Stomach (tissue), 8 donors: ENCODE measurements at regions not wholly inside any gene's neighbourhood (a gene's known extent, or its start where the extent isn't known, plus 50 kb on each side); places are given as distances from the start of the nearest gene placed in this dataset.

Experiments used
- DNase-seq, 2 donors: peaks; one replicate each; pipeline versions ENCODE4 v3.0.0 to v3.0.0-alpha.2; 2013 to 2019
- H3K27ac ChIP-seq, 5 donors: fragments of 200-600 bp in 4 of 5; sonication (generic) in 4 of 5; one replicate each; pipeline ENCODE4 v1.5.1; 2013 to 2019; ENCODE audit warnings: mild to moderate bottlenecking in 1 of 5, moderate library complexity in 1 of 5
- H3K27me3 ChIP-seq, 3 donors: fragments of 200-600 bp; sonication (generic); one replicate each; pipeline ENCODE4 v1.5.1; 2017 to 2019; ENCODE audit warnings: mixed run types in 1 of 3
- H3K36me3 ChIP-seq, 4 donors: fragments of 200-600 bp; sonication (generic); 1 replicate in 3 of 4; 2 replicates in 1 of 4; pipeline ENCODE4 v1.5.1; 2016 to 2019
- H3K4me1 ChIP-seq, 4 donors: fragments of 200-600 bp; sonication (generic); one replicate each; pipeline ENCODE4 v1.5.1; 2016 to 2019
- H3K4me3 ChIP-seq, 4 donors: fragments of 200-600 bp; sonication (generic) in 3 of 4; one replicate each; pipeline ENCODE4 v1.5.1; 2016 to 2019; ENCODE audit warnings: mild to moderate bottlenecking in 1 of 4
- H3K9me3 ChIP-seq, 4 donors: fragments of 200-600 bp; sonication (generic); one replicate each; pipeline ENCODE4 v1.5.1; 2016 to 2019
- CTCF ChIP-seq, 7 experiments: fragments of 450-650 bp in 4 of 7; fragments of 200-600 bp in 3 of 7; sonication (generic) in 3 of 7; IDR thresholded peaks; one replicate each; pipeline ENCODE4 v1.5.1; 2016 to 2019; ENCODE audit warnings: antibody characterized with exemption in 7 of 7, control low read depth in 2 of 7, mild to moderate bottlenecking in 1 of 7
- EP300 ChIP-seq: sonication (generic); formaldehyde crosslinking; IDR thresholded peaks from one replicate; pipeline ENCODE4 v1.6.1; 2017; ENCODE audit warnings: antibody characterized with exemption
- POLR2A ChIP-seq, 4 donors: fragments of 450-650 bp; IDR thresholded peaks; one replicate each; pipeline ENCODE4 v1.6.1; 2016; ENCODE audit warnings: antibody characterized with exemption in 4 of 4, control low read depth in 2 of 4, mild to moderate bottlenecking in 1 of 4, moderate library complexity in 1 of 4
- POLR2AphosphoS5 ChIP-seq, 3 donors: sonication (generic); formaldehyde crosslinking; IDR thresholded peaks; one replicate each; pipeline ENCODE4 v1.6.1; 2016; ENCODE audit warnings: antibody characterized with exemption in 3 of 3
- WGBS, 5 donors: extraction: QIAGEN DNeasy Blood & Tissue Kit in 3 of 5; methylation state at CpG; one replicate each; pipeline versions ENCODE4 v1.1.5 to v1.1.7; 2013 to 2018; 5-methylcytosine and 5-hydroxymethylcytosine counted together
- intact Hi-C: fragments of 100-400 bp; cut with DNase I; formaldehyde crosslinking; loops from one replicate; pipeline ENCODE4 v1.15.1; 2023; ENCODE audit warnings: low total_unique reads
- donor health status: healthy with polysubstance abuse.
- donor health status: Bipolar disorder and iron deficiency.
- donor health status: healthy.

- H3K36me3 ChIP-seq = no peaks in the 10 kb centered on the region
- H3K27me3 ChIP-seq = no peaks in the 10 kb centered on the region
- DNase-seq = no peak
- intact Hi-C loops = no loop called here
- WGBS, 5 donors = 81 to 87% (median 83%) methylated on average over 3 of the region's 3 CpGs
- H3K27ac ChIP-seq = no peak overlapping the region
- H3K4me3 ChIP-seq = no peak overlapping the region
- H3K9me3 ChIP-seq = no peaks in the 10 kb centered on the region
- peaks cover 0 to 7% (median 5%) of the 10 kb centered on the region in 4 donors for H3K4me1 ChIP-seq
- TF ChIP-seq CTCF (IDR thresholded peaks at IDR 0.05) (no peak), POLR2A (IDR thresholded peaks at IDR 0.05) (no peak), POLR2AphosphoS5 (IDR thresholded peaks at IDR 0.05) (no peak), EP300 (no peak)
Measured at GRCh38 chr2:234818937-234819336, 132.9 kb upstream of the SH3BP4 start.

GRCh38 chr2:234816491-234816890 lies 135.3 kb upstream of the SH3BP4 start:
- intact Hi-C loops = no loop called here

GRCh38 chr2:234816056-234816455 lies 135.8 kb upstream of the SH3BP4 start:
- Histone ChIP-seq H3K27me3 (no peaks in the 10 kb centered on the region), H3K9me3 (no peaks in the 10 kb centered on the region), H3K27ac (no peak overlapping the region), H3K4me3 (no peak overlapping the region), H3K36me3 (no peaks in the 10 kb centered on the region), H3K4me1 (no peaks in the 10 kb centered on the region)
- intact Hi-C loops = no loop called here
- no peak for TF ChIP-seq POLR2AphosphoS5 (IDR thresholded peaks at IDR 0.05)
- no peak for TF ChIP-seq POLR2A (IDR thresholded peaks at IDR 0.05)
- no peak for TF ChIP-seq CTCF (IDR thresholded peaks at IDR 0.05)
- TF ChIP-seq EP300 = no peak
- no peak for DNase-seq
- WGBS, 5 donors = 71 to 77% (median 72%) methylated on average over 4 of the region's 4 CpGs

More at GRCh38 chr2:234816491-234816890, 135.3 kb upstream of the SH3BP4 start:
- no peaks in the 10 kb centered on the region for H3K36me3 ChIP-seq
- TF ChIP-seq EP300 = no peak
- no peak for TF ChIP-seq POLR2AphosphoS5 (IDR thresholded peaks at IDR 0.05)
- no peak for TF ChIP-seq POLR2A (IDR thresholded peaks at IDR 0.05)
- TF ChIP-seq CTCF (IDR thresholded peaks at IDR 0.05) = no peak
- no peaks in the 10 kb centered on the region for H3K9me3 ChIP-seq
- no peak overlapping the region for H3K4me3 ChIP-seq
- DNase-seq = no peak
- H3K4me1 ChIP-seq = no peaks in the 10 kb centered on the region
- no peaks in the 10 kb centered on the region for H3K27me3 ChIP-seq
- WGBS, 5 donors = 70 to 82% (median 75%) methylated on average over 10 of the region's 10 CpGs
- H3K27ac ChIP-seq = no peak overlapping the region

- Histone ChIP-seq H3K9me3 (no peaks in the 10 kb centered on the region), H3K27ac (no peak overlapping the region), H3K36me3 (no peaks in the 10 kb centered on the region), H3K27me3 (no peaks in the 10 kb centered on the region), H3K4me1 (no peaks in the 10 kb centered on the region), H3K4me3 (no peak overlapping the region)
- TF ChIP-seq POLR2A (IDR thresholded peaks at IDR 0.05) = no peak
- TF ChIP-seq EP300 = no peak
- no peak for TF ChIP-seq CTCF (IDR thresholded peaks at IDR 0.05)
- TF ChIP-seq POLR2AphosphoS5 (IDR thresholded peaks at IDR 0.05) = no peak
- no peak for DNase-seq
- 80 to 85% (median 84%) methylated on average over 4 to 5 of the region's 5 CpGs for WGBS, 5 donors
- intact Hi-C loops = no loop called here
Measured at GRCh38 chr2:234814374-234814773, 137.4 kb upstream of the SH3BP4 start.
